Omental fat pad (tissue), 3 donors: ENCODE measurements at regions not wholly inside any gene's neighbourhood (a gene's known extent, or its start where the extent isn't known, plus 50 kb on each side); places are given as distances from the start of the nearest gene placed in this dataset.
"Not testable (repeated sequence)": the region's sequence is repeated elsewhere in the genome, so short reads cannot be mapped to it uniquely, and the experiment has no call there.

Experiments
- ATAC-seq: fragments of 150-250 bp; one replicate; pipeline ENCODE4 v1.9.1; 2016; ENCODE audit warnings: mild to moderate bottlenecking, moderate library complexity; ENCODE audit not compliant: low FRiP score
- DNase-seq: peaks from one replicate; pipeline ENCODE4 v3.0.0-alpha.2; 2019; ENCODE audit warnings: low spot score
- TF ChIP-seq, protein P1 (sequence below), 3 donors: fragments of 450-650 bp; IDR thresholded peaks; one replicate each; pipeline ENCODE4 v1.5.1; 2016 to 2017; ENCODE audit warnings: antibody characterized with exemption in 3 of 3, mild to moderate bottlenecking in 3 of 3, moderate library complexity in 2 of 3

DNA sequence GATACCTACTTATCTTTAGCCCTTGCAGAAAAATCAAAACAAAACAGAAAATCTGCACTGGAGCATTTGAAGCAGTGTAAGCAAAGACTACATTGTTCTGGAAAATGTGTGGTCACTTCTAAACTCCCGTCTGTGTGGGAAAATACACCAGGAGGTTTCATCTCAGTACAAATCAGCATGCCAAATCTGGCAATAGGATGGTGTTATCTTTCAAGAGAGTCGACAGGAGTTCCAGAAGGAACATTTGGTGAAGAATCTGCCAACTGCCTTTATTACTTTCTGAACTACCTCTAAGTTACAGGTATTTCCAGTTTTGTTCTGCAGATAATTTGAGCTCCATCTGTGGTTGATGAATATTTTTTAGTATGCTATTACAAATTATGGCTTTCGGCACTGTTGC lies 1348.0 kb downstream of the RAPGEF2 start:
- ATAC-seq (no peak), DNase-seq (no peak)
- TF ChIP-seq, protein P1, sequence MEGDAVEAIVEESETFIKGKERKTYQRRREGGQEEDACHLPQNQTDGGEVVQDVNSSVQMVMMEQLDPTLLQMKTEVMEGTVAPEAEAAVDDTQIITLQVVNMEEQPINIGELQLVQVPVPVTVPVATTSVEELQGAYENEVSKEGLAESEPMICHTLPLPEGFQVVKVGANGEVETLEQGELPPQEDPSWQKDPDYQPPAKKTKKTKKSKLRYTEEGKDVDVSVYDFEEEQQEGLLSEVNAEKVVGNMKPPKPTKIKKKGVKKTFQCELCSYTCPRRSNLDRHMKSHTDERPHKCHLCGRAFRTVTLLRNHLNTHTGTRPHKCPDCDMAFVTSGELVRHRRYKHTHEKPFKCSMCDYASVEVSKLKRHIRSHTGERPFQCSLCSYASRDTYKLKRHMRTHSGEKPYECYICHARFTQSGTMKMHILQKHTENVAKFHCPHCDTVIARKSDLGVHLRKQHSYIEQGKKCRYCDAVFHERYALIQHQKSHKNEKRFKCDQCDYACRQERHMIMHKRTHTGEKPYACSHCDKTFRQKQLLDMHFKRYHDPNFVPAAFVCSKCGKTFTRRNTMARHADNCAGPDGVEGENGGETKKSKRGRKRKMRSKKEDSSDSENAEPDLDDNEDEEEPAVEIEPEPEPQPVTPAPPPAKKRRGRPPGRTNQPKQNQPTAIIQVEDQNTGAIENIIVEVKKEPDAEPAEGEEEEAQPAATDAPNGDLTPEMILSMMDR (IDR thresholded peaks at IDR 0.05), result no peak

GRCh38 chr4:160481696-160482690 lies 1379.1 kb downstream of the RAPGEF2 start:
- not testable (repeated sequence) for ATAC-seq, DNase-seq

GRCh38 chr4:160485071-160485687 lies 1382.3 kb downstream of the RAPGEF2 start:
- DNase-seq (no peak), ATAC-seq (no peak)
- TF ChIP-seq, protein P1 (IDR thresholded peaks at IDR 0.05), result no peak

- ATAC-seq, result no peak
- no peak for DNase-seq
- TF ChIP-seq, protein P1 (IDR thresholded peaks at IDR 0.05), result no peak
Observed at GRCh38 chr4:160492181-160492580, 1389.3 kb downstream of the RAPGEF2 start.

- DNase-seq (no peak), ATAC-seq (no peak)
Observed at GRCh38 chr4:160493206-160493605, 1390.3 kb downstream of the RAPGEF2 start.

DNA sequence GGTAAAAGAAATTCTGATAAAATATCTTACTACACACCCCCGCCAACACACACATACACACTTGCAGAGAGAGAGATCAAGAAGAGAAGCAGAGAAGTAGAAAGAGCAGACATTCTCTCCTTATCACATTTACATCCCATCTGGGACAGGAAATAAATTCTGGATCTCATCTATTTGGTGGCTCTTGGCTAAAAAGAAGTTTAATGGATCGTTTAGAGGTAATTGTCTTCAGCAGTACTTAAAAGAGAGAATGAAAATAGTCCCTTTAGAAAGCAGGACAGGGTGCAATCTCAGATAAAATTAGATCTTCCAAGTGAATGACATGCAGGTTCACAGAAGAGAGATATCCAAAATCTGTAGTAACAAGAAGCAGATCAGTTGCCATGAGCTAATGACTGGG lies 1392.5 kb downstream of the RAPGEF2 start:
- no peak for DNase-seq
- ATAC-seq, result no peak
- TF ChIP-seq, protein P1 (IDR thresholded peaks at IDR 0.05), result no peak

More at GRCh38 chr4:160493206-160493605, 1390.3 kb downstream of the RAPGEF2 start:
- TF ChIP-seq, protein P1 (IDR thresholded peaks at IDR 0.05), result no peak

DNA sequence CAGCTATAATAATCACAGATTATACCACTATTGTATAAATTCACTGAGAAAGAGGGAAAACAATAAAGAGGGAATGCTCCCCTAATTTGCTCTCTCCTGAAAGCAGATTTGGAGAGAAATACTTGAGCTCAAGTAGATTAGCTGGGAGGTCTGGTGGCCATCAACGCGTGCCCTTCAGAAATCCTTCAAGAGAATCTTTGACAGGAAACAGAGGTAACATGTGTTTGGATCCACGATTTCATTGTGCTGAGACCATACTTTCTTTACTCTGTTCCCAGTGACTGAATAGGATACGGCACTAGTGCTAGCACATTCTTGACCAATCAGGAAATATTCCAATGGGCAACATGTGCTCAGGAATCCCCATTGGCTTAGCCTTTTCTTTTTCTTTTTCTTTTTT lies 1395.3 kb downstream of the RAPGEF2 start:
- ATAC-seq (no peak), DNase-seq (no peak)
- TF ChIP-seq, protein P1 (IDR thresholded peaks at IDR 0.05), result no peak
